OCI-LY1 (cell line): ENCODE measurements at regions not wholly inside any gene's neighbourhood (a gene's known extent, or its start where the extent isn't known, plus 50 kb on each side); places are given as distances from the start of the nearest gene placed in this dataset.

Experiments used
- H2AFZ ChIP-seq: fragments of 200-600 bp; sonication (generic), shearing (Covaris generic); 2 replicates; pipeline ENCODE4 v1.6.0; 2014; ENCODE audit warnings: antibody characterized with exemption, mild to moderate bottlenecking, low read length
- H3F3A ChIP-seq: fragments of 200-600 bp; sonication (generic), shearing (Covaris generic); 2 replicates; pipeline ENCODE4 v1.6.0; 2014; ENCODE audit warnings: mild to moderate bottlenecking, antibody characterized with exemption, low read length, moderate library complexity; ENCODE audit not compliant: insufficient read depth
- H3K27ac ChIP-seq: fragments of 200-600 bp; sonication (generic); 2 replicates; pipeline ENCODE4 v1.5.1; 2014; ENCODE audit warnings: low read length, mixed run types, mild to moderate bottlenecking, low read depth; ENCODE audit not compliant: poor library complexity, severe bottlenecking
- H3K27me3 ChIP-seq: fragments of 200-600 bp; sonication (generic); 2 replicates; pipeline ENCODE4 v1.6.0; 2014; ENCODE audit warnings: antibody characterized with exemption, mild to moderate bottlenecking, low read length, moderate library complexity; ENCODE audit not compliant: insufficient read depth
- H3K36me3 ChIP-seq: fragments of 200-600 bp; sonication (generic); 2 replicates; pipeline ENCODE4 v1.6.1; 2014; ENCODE audit warnings: mild to moderate bottlenecking, antibody characterized with exemption, low read length, moderate library complexity, mixed read lengths; ENCODE audit not compliant: insufficient read depth
- H3K4me1 ChIP-seq: fragments of 200-600 bp; sonication (generic); 2 replicates; pipeline ENCODE4 v1.5.1; 2014; ENCODE audit warnings: mild to moderate bottlenecking, low read length, moderate library complexity; ENCODE audit not compliant: insufficient read depth, severe bottlenecking
- H3K4me2 ChIP-seq: fragments of 200-600 bp; sonication (generic), shearing (Covaris generic); 2 replicates; pipeline ENCODE4 v1.6.1; 2014; ENCODE audit warnings: low read length
- H3K4me3 ChIP-seq: fragments of 200-600 bp; sonication (generic); 2 replicates; pipeline ENCODE4 v1.5.1; 2014; ENCODE audit warnings: low read length, low read depth, mild to moderate bottlenecking, mixed read lengths; ENCODE audit not compliant: poor library complexity, severe bottlenecking
- H3K79me2 ChIP-seq: fragments of 200-600 bp; shearing (Covaris generic); 2 replicates; pipeline ENCODE4 v1.6.1; 2016; ENCODE audit warnings: mixed run types, low read length, mixed read lengths; ENCODE audit not compliant: insufficient read depth
- H3K9ac ChIP-seq: fragments of 200-600 bp; sonication (generic), shearing (Covaris generic); 2 replicates; pipeline ENCODE4 v1.6.1; 2014; ENCODE audit warnings: mild to moderate bottlenecking, low read length, mixed read lengths
- H3K9me2 ChIP-seq: fragments of 200-600 bp; sonication (generic), shearing (Covaris generic); 2 replicates; pipeline ENCODE4 v1.6.1; 2014; ENCODE audit warnings: low read depth, mild to moderate bottlenecking, low read length, mixed read lengths
- H3K9me3 ChIP-seq: fragments of 200-600 bp; shearing (Covaris generic); 2 replicates; pipeline ENCODE4 v1.6.1; 2014; ENCODE audit warnings: low read length, mixed read lengths
- H4K20me1 ChIP-seq: fragments of 200-600 bp; sonication (generic), shearing (Covaris generic); 2 replicates; pipeline ENCODE4 v1.6.0; 2016; ENCODE audit warnings: mild to moderate bottlenecking, low read length; ENCODE audit not compliant: insufficient read depth
- CTCF ChIP-seq: fragments of 200-600 bp; sonication (generic), shearing (Covaris generic); IDR thresholded peaks from 2 replicates; pipeline ENCODE4 v1.5.1; 2017; ENCODE audit warnings: mild to moderate bottlenecking, antibody characterized with exemption, low read length, moderate library complexity, mixed read lengths
- EZH2 ChIP-seq: fragments of 200-600 bp; sonication (generic), shearing (Covaris generic); IDR thresholded peaks from 2 replicates; pipeline ENCODE4 v1.8.0; 2017; ENCODE audit warnings: borderline replicate concordance, mixed run types, mild to moderate bottlenecking, antibody characterized with exemption, low read length, moderate library complexity, mixed read lengths

GRCh38 chr13:67758975-67759374, 528.8 kb upstream of the PCDH9 start:
- Histone ChIP-seq H4K20me1 (no peaks in the 10 kb centered on the region), H3F3A (no peaks in the 10 kb centered on the region; the same call in 1 of the 2 replicates), H3K27ac (no peak overlapping the region), H3K79me2 (no peaks in the 10 kb centered on the region), H3K27me3 (no peaks in the 10 kb centered on the region), H3K4me2 (no peak overlapping the region), H3K36me3 (no peaks in the 10 kb centered on the region), H3K9me3 (no peaks in the 10 kb centered on the region), H3K9ac (no peak overlapping the region), H3K9me2 (peaks cover 4% of the 10 kb centered on the region), H3K4me1 (no peaks in the 10 kb centered on the region), H3K4me3 (no peak overlapping the region), H2AFZ (no peak overlapping the region)
- TF ChIP-seq EZH2 (no peak), CTCF (no peak)

DNA sequence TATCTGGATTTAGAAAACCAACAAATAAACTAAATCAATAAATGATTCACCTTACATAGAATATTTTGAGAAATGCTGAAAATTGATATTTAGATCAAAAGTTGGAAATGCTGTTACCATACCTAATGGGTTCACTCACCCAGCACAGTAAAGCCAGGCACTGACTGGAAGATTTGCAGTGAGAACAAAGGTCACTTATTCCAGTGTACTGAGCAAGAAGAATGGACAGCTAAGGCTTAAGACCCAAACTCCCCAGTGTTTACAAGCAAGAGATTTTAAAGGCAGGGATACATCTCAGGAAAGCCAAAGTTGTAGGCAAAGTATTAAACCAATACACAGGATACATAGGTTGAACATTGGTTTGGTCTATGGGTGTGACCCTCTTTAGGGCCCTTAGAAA, 523.9 kb upstream of the PCDH9 start:
- Histone ChIP-seq H2AFZ (no peak overlapping the region), H3F3A (no peaks in the 10 kb centered on the region)
- TF ChIP-seq EZH2 (no peak), CTCF (no peak)

GRCh38 chr13:67752759-67753158, 522.6 kb upstream of the PCDH9 start:
- H3K79me2 ChIP-seq, result no peaks in the 10 kb centered on the region
- no peaks in the 10 kb centered on the region for H3F3A ChIP-seq
- H3K36me3 ChIP-seq, result no peaks in the 10 kb centered on the region
- peaks cover 4% of the 10 kb centered on the region for H3K9me2 ChIP-seq
- no peak overlapping the region for H3K9ac ChIP-seq
- no peak overlapping the region for H3K27ac ChIP-seq
- H3K9me3 ChIP-seq, result no peaks in the 10 kb centered on the region
- TF ChIP-seq EZH2, result no peak
- TF ChIP-seq CTCF, result no peak
- H3K4me2 ChIP-seq, result no peak overlapping the region
- H3K27me3 ChIP-seq, result no peaks in the 10 kb centered on the region
- no peak overlapping the region for H2AFZ ChIP-seq
- no peaks in the 10 kb centered on the region for H4K20me1 ChIP-seq
- H3K4me1 ChIP-seq, result no peaks in the 10 kb centered on the region
- H3K4me3 ChIP-seq, result no peak overlapping the region

More for the DNA sequence above, 523.9 kb upstream of the PCDH9 start:
- H3K9ac ChIP-seq, result no peak overlapping the region
- H4K20me1 ChIP-seq, result no peaks in the 10 kb centered on the region
- H3K4me3 ChIP-seq, result no peak overlapping the region
- H3K9me2 ChIP-seq, result peaks cover 4% of the 10 kb centered on the region
- H3K4me2 ChIP-seq, result no peak overlapping the region
- no peaks in the 10 kb centered on the region for H3K9me3 ChIP-seq
- H3K27ac ChIP-seq, result no peak overlapping the region
- H3K79me2 ChIP-seq, result no peaks in the 10 kb centered on the region
- H3K36me3 ChIP-seq, result no peaks in the 10 kb centered on the region
- no peaks in the 10 kb centered on the region for H3K27me3 ChIP-seq
- H3K4me1 ChIP-seq, result no peaks in the 10 kb centered on the region
